HG02938 (cell line): ENCODE measurements at regions not wholly inside any gene's neighbourhood (a gene's known extent, or its start where the extent isn't known, plus 50 kb on each side); places are given as distances from the start of the nearest gene placed in this dataset.

Source experiments
- ATAC-seq: cut with Tn5 transposase; IDR thresholded peaks from one replicate; pipeline ENCODE4 v1.9.1; 2021; ENCODE audit warnings: mild to moderate bottlenecking, moderate library complexity; ENCODE audit not compliant: unreplicated experiment

GRCh38 chr9:12194731-12195130 is 498.5 kb upstream of the TYRP1 start:
- no peak for ATAC-seq

- ATAC-seq: no peak
These were observed 497.7 kb upstream of the TYRP1 start for GRCh38 chr9:12195456-12195855.

- no peak for ATAC-seq
These were observed 488.7 kb upstream of the TYRP1 start for GRCh38 chr9:12204512-12204911.

GRCh38 chr9:12212860-12213259 is 480.3 kb upstream of the TYRP1 start:
- ATAC-seq: no peak

GRCh38 chr9:12221470-12221869 is 471.7 kb upstream of the TYRP1 start:
- ATAC-seq: no peak

GRCh38 chr9:12224449-12224848 is 468.7 kb upstream of the TYRP1 start:
- no peak for ATAC-seq

- ATAC-seq: peak; percentile 58
These were observed 462.5 kb upstream of the TYRP1 start for GRCh38 chr9:12230708-12231107.

- ATAC-seq: no peak
These were observed 461.4 kb upstream of the TYRP1 start for GRCh38 chr9:12231832-12232231.

- no peak for ATAC-seq
These were observed 460.3 kb upstream of the TYRP1 start for GRCh38 chr9:12232836-12233235.

GRCh38 chr9:12253941-12254340 is 439.2 kb upstream of the TYRP1 start:
- ATAC-seq: no peak

- no peak for ATAC-seq
These were observed 426.4 kb upstream of the TYRP1 start for GRCh38 chr9:12266758-12267157.

GRCh38 chr9:12271421-12271891 is 421.7 kb upstream of the TYRP1 start:
- no peak for ATAC-seq

GRCh38 chr9:12272471-12273120 is 420.6 kb upstream of the TYRP1 start:
- ATAC-seq: no peak

- ATAC-seq: no peak
These were observed 418.6 kb upstream of the TYRP1 start for GRCh38 chr9:12274577-12274976.

- no peak for ATAC-seq
These were observed 416.7 kb upstream of the TYRP1 start for GRCh38 chr9:12276505-12276904.

GRCh38 chr9:12289711-12290110 is 403.5 kb upstream of the TYRP1 start:
- no peak for ATAC-seq

- ATAC-seq: no peak
These were observed 402.9 kb upstream of the TYRP1 start for GRCh38 chr9:12290166-12290869.

- ATAC-seq: no peak
These were observed 388.0 kb upstream of the TYRP1 start for GRCh38 chr9:12305211-12305610.

GRCh38 chr9:12314589-12314988 is 378.6 kb upstream of the TYRP1 start:
- ATAC-seq: no peak

- ATAC-seq: no peak
These were observed 374.2 kb upstream of the TYRP1 start for GRCh38 chr9:12318732-12319685.

- ATAC-seq: no peak
These were observed 363.6 kb upstream of the TYRP1 start for GRCh38 chr9:12329623-12329985.
